ENCODE measurements at regions not wholly inside any gene's neighbourhood (a gene's known extent, or its start where the extent isn't known, plus 50 kb on each side); places are given as distances from the start of the nearest gene placed in this dataset.

DNA sequence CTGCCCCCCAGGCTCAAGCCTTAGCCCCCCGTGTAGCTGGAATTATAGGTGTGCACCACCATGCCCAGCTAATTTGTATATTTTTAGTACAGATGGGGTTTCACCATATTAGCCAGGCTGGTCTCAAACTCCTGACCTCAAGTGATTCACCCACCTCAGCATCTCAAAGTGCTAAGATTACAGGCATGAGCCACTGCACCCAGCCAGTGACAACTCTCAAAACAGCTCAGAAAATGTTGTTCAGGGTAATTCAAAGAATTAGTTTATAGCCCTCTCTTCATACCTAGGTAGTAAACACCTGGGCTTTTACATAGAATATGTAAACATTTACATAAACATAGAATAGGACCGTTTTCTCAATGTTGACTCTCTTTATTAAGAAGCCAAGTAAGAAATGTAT lies 168.7 kb downstream of the ENC1 start:
- TF ChIP-seq BHLHE40 (IDR thresholded peaks at IDR 0.05; ENCODE audit: borderline replicate concordance in 1 of 2, low read depth in 2 of 2, low read length in 1 of 2): no peak
- TF ChIP-seq, protein P1, sequence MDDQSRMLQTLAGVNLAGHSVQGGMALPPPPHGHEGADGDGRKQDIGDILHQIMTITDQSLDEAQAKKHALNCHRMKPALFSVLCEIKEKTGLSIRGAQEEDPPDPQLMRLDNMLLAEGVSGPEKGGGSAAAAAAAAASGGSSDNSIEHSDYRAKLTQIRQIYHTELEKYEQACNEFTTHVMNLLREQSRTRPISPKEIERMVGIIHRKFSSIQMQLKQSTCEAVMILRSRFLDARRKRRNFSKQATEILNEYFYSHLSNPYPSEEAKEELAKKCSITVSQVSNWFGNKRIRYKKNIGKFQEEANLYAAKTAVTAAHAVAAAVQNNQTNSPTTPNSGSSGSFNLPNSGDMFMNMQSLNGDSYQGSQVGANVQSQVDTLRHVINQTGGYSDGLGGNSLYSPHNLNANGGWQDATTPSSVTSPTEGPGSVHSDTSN (IDR thresholded peaks at IDR 0.05; ENCODE audit: insufficient replicate concordance, low read depth, low read length): no peak
- TF ChIP-seq, protein P2, sequence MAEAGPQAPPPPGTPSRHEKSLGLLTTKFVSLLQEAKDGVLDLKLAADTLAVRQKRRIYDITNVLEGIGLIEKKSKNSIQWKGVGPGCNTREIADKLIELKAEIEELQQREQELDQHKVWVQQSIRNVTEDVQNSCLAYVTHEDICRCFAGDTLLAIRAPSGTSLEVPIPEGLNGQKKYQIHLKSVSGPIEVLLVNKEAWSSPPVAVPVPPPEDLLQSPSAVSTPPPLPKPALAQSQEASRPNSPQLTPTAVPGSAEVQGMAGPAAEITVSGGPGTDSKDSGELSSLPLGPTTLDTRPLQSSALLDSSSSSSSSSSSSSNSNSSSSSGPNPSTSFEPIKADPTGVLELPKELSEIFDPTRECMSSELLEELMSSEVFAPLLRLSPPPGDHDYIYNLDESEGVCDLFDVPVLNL (IDR thresholded peaks at IDR 0.05; ENCODE audit: low read depth, low read length): no peak
- TF ChIP-seq CTCF (IDR thresholded peaks at IDR 0.05 in 2 of 3, conservative IDR thresholded peaks at IDR 0.05 in 1 of 3; ENCODE audit: control insufficient read depth in 2 of 3, extremely low read depth in 1 of 3, insufficient read depth in 1 of 3, low read depth in 3 of 3, low read length in 3 of 3): no peak
- no peak for TF ChIP-seq JUNB (IDR thresholded peaks at IDR 0.05)
- TF ChIP-seq EP300 (IDR thresholded peaks at IDR 0.05; ENCODE audit: borderline replicate concordance in 1 of 2, control insufficient read depth in 1 of 2, low read depth in 2 of 2, low read length in 2 of 2): no peak
- TF ChIP-seq SRF (IDR thresholded peaks at IDR 0.05; ENCODE audit: low read depth in 2 of 2, low read length in 2 of 2): no peak
- TF ChIP-seq NR2C2 (IDR thresholded peaks at IDR 0.05; ENCODE audit: borderline replicate concordance, control insufficient read depth, insufficient read length, low read depth): no peak
- no peak for TF ChIP-seq EZH2 (IDR thresholded peaks at IDR 0.05; ENCODE audit: borderline replicate concordance, control insufficient read depth, low read depth, low read length)
- no peak for TF ChIP-seq SKIL (IDR thresholded peaks at IDR 0.05; ENCODE audit: low read depth, poor library complexity, severe bottlenecking)
- no peak for TF ChIP-seq CREM (IDR thresholded peaks at IDR 0.05; ENCODE audit: low read depth)
- TF ChIP-seq CREB1 (IDR thresholded peaks at IDR 0.05; ENCODE audit: low read depth): no peak
- no peak for TF ChIP-seq BACH1 (IDR thresholded peaks at IDR 0.05; ENCODE audit: borderline replicate concordance)
